Vagina (tissue), 2 donors: ENCODE measurements at regions not wholly inside any gene's neighbourhood (a gene's known extent, or its start where the extent isn't known, plus 50 kb on each side); places are given as distances from the start of the nearest gene placed in this dataset.

Experiments
- DNase-seq, 2 donors: peaks; one replicate each; pipeline ENCODE4 v3.0.0-alpha.2; 2017; ENCODE audit errors: extremely low spot score in 2 of 2
- H3K27ac ChIP-seq: fragments of 200-600 bp; sonication (generic); one replicate; pipeline ENCODE4 v1.5.1; 2019
- H3K27me3 ChIP-seq: fragments of 200-600 bp; sonication (generic); one replicate; pipeline ENCODE4 v1.5.1; 2019
- H3K36me3 ChIP-seq, 2 donors: fragments of 200-600 bp; sonication (generic); one replicate each; pipeline ENCODE4 v1.5.1; 2017 to 2019
- H3K4me1 ChIP-seq: fragments of 200-600 bp; sonication (generic); one replicate; pipeline ENCODE4 v1.5.1; 2019
- H3K4me3 ChIP-seq, 2 donors: fragments of 200-600 bp; sonication (generic); 1 replicate in 1 of 2; 2 replicates in 1 of 2; pipeline ENCODE4 v1.5.1; 2016 to 2019
- H3K9me3 ChIP-seq: fragments of 200-600 bp; sonication (generic); one replicate; pipeline ENCODE4 v1.5.1; 2019
- CTCF ChIP-seq, 3 experiments: fragments of 450-650 bp in 2 of 3; fragments of 200-600 bp in 1 of 3; sonication (generic) in 1 of 3; IDR thresholded peaks; one replicate each; pipeline ENCODE4 v1.5.1; 2017 to 2019; ENCODE audit warnings: antibody characterized with exemption in 3 of 3, mild to moderate bottlenecking in 2 of 3, moderate library complexity in 2 of 3
- POLR2A ChIP-seq, 2 donors: fragments of 450-650 bp; IDR thresholded peaks; one replicate each; pipeline ENCODE4 v1.6.1; 2017; ENCODE audit warnings: antibody characterized with exemption in 2 of 2, mild to moderate bottlenecking in 2 of 2, moderate library complexity in 2 of 2
- POLR2AphosphoS5 ChIP-seq, 2 donors: sonication (generic); formaldehyde crosslinking; IDR thresholded peaks; one replicate each; pipeline ENCODE4 v1.9.0; 2017; ENCODE audit warnings: antibody characterized with exemption in 2 of 2, mild to moderate bottlenecking in 2 of 2, low read depth in 1 of 2; ENCODE audit not compliant: insufficient read depth in 1 of 2
- intact Hi-C: fragments of 100-400 bp; cut with DNase I; formaldehyde crosslinking; loops from one replicate; pipeline ENCODE4 v1.15.1; 2023

- Histone ChIP-seq H3K4me3 (no peak overlapping the region), H3K4me1 (no peaks in the 10 kb centered on the region), H3K36me3 (no peaks in the 10 kb centered on the region), H3K27me3 (no peaks in the 10 kb centered on the region), H3K27ac (no peak overlapping the region), H3K9me3 (no peaks in the 10 kb centered on the region)
- no peak for DNase-seq
- intact Hi-C loops = no loop called here
- TF ChIP-seq POLR2AphosphoS5 (IDR thresholded peaks at IDR 0.05; ENCODE audit: insufficient read depth in 1 of 2, low read depth in 1 of 2) (no peak), POLR2A (IDR thresholded peaks at IDR 0.05) (no peak), CTCF (IDR thresholded peaks at IDR 0.05) (no peak)
These were observed 223.5 kb downstream of the PIK3C3 start for GRCh38 chr18:42178376-42179080.

- no peaks in the 10 kb centered on the region for H3K27me3 ChIP-seq
- no peaks in the 10 kb centered on the region for H3K9me3 ChIP-seq
- no peak for DNase-seq
- H3K4me1 ChIP-seq = no peaks in the 10 kb centered on the region
- no peak overlapping the region for H3K27ac ChIP-seq
- TF ChIP-seq POLR2A (IDR thresholded peaks at IDR 0.05) (no peak), CTCF (IDR thresholded peaks at IDR 0.05) (no peak), POLR2AphosphoS5 (IDR thresholded peaks at IDR 0.05; ENCODE audit: insufficient read depth in 1 of 2, low read depth in 1 of 2) (no peak)
- intact Hi-C loops = no loop called here
- H3K4me3 ChIP-seq = no peak overlapping the region
- no peaks in the 10 kb centered on the region for H3K36me3 ChIP-seq
These were observed 224.6 kb downstream of the PIK3C3 start for GRCh38 chr18:42179542-42180121.

GRCh38 chr18:42181474-42181873, 226.4 kb downstream of the PIK3C3 start:
- Histone ChIP-seq H3K4me1 (no peaks in the 10 kb centered on the region), H3K27me3 (no peaks in the 10 kb centered on the region), H3K36me3 (no peaks in the 10 kb centered on the region), H3K9me3 (no peaks in the 10 kb centered on the region), H3K4me3 (no peak overlapping the region), H3K27ac (no peak overlapping the region)
- intact Hi-C loops = no loop called here
- no peak for DNase-seq
- no peak for TF ChIP-seq CTCF (IDR thresholded peaks at IDR 0.05)
- no peak for TF ChIP-seq POLR2AphosphoS5 (IDR thresholded peaks at IDR 0.05; ENCODE audit: insufficient read depth in 1 of 2, low read depth in 1 of 2)
- no peak for TF ChIP-seq POLR2A (IDR thresholded peaks at IDR 0.05)

- no peaks in the 10 kb centered on the region for H3K9me3 ChIP-seq
- H3K27ac ChIP-seq = no peak overlapping the region
- intact Hi-C loops = no loop called here
- no peak overlapping the region for H3K4me3 ChIP-seq
- H3K27me3 ChIP-seq = no peaks in the 10 kb centered on the region
- no peaks in the 10 kb centered on the region for H3K4me1 ChIP-seq
- no peaks in the 10 kb centered on the region for H3K36me3 ChIP-seq
- no peak for DNase-seq
- TF ChIP-seq CTCF (IDR thresholded peaks at IDR 0.05) (no peak), POLR2A (IDR thresholded peaks at IDR 0.05) (no peak), POLR2AphosphoS5 (IDR thresholded peaks at IDR 0.05; ENCODE audit: insufficient read depth in 1 of 2, low read depth in 1 of 2) (no peak)
These were observed 228.0 kb downstream of the PIK3C3 start for GRCh38 chr18:42182728-42183700.
